Spleen (tissue), 7 donors: ENCODE measurements at regions not wholly inside any gene's neighbourhood (a gene's known extent, or its start where the extent isn't known, plus 50 kb on each side); places are given as distances from the start of the nearest gene placed in this dataset.
"Not testable (repeated sequence)": the region's sequence is repeated elsewhere in the genome, so short reads cannot be mapped to it uniquely, and the experiment has no call there.

ENCODE experiments used
- POLR2A ChIP-seq, 3 donors: fragments of 450-650 bp; IDR thresholded peaks; one replicate each; pipeline ENCODE4 v1.5.1; 2017; ENCODE audit warnings: antibody characterized with exemption in 3 of 3, mild to moderate bottlenecking in 1 of 3
- POLR2AphosphoS5 ChIP-seq, 3 donors: sonication (generic); formaldehyde crosslinking; IDR thresholded peaks; one replicate each; pipeline ENCODE4 v1.5.1; 2017; ENCODE audit warnings: antibody characterized with exemption in 3 of 3
- TF ChIP-seq, protein P1 (sequence below), 11 experiments: fragments of 200-600 bp in 7 of 11; fragments of 450-650 bp in 4 of 11; sonication (generic) in 4 of 11; IDR thresholded peaks in 8 of 11; conservative IDR thresholded peaks in 3 of 11; 1 replicate in 7 of 11; 2 replicates in 4 of 11; pipeline versions ENCODE4 v1.4.0 to v1.8.0; 2016 to 2021; ENCODE audit warnings: antibody characterized with exemption in 11 of 11, inconsistent platforms in 4 of 11, mild to moderate bottlenecking in 1 of 11
- donor health status: DM: no; HTN: no; CAD: no; lungs with moderate emphysema.
- donor health status: DM: no; HTN: no; CAD: no.
- donor health status: DM: no; HTN: no; CAD: no.

DNA sequence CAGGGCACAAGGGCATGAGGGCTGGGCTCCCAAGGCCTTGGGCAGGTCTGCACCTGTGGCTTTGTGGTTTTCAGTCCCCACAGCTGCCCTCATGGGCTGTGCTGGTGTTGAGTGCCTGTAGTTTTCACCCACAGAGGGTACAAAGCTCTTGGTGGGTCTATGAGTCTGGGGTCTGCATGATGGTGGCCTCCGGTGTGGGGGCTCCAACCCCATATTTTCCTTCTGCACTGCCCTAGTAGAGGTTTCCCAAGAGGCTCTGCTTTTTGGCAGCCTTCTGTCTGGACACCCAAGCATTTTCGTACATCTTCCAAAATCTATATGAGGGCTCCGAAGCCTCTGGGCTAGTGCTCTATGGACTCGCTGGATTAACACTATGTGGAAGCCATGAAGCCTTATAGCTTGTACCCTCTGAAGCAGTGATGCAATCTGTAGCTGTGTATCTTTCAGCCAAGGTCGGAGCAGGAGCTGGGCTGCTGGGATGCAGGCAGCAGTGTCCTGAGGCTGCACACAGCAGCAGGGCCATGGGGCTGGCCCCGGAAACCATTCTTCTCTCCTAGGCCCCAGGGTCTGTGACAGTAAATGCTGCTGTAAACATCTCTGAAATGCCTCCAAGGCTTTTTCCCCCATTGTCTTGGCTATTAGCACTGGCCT lies 240.3 kb downstream of the CWH43 start:
- TF ChIP-seq, protein P1, sequence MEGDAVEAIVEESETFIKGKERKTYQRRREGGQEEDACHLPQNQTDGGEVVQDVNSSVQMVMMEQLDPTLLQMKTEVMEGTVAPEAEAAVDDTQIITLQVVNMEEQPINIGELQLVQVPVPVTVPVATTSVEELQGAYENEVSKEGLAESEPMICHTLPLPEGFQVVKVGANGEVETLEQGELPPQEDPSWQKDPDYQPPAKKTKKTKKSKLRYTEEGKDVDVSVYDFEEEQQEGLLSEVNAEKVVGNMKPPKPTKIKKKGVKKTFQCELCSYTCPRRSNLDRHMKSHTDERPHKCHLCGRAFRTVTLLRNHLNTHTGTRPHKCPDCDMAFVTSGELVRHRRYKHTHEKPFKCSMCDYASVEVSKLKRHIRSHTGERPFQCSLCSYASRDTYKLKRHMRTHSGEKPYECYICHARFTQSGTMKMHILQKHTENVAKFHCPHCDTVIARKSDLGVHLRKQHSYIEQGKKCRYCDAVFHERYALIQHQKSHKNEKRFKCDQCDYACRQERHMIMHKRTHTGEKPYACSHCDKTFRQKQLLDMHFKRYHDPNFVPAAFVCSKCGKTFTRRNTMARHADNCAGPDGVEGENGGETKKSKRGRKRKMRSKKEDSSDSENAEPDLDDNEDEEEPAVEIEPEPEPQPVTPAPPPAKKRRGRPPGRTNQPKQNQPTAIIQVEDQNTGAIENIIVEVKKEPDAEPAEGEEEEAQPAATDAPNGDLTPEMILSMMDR (IDR thresholded peaks at IDR 0.05 in 8 of 11, conservative IDR thresholded peaks at IDR 0.05 in 3 of 11): not testable (repeated sequence)
- TF ChIP-seq POLR2AphosphoS5, POLR2A (IDR thresholded peaks at IDR 0.05): not testable (repeated sequence)
